Small intestine (tissue), 7 donors: ENCODE measurements at regions not wholly inside any gene's neighbourhood (a gene's known extent, or its start where the extent isn't known, plus 50 kb on each side); places are given as distances from the start of the nearest gene placed in this dataset.

Experiments
- DNase-seq, 2 donors: peaks; one replicate each; pipeline versions ENCODE4 v3.0.0 to v3.0.0-alpha.2; 2013
- FAIRE-seq: peaks from 2 replicates; lab custom pipeline; 2012; peaks lifted over from hg19 to GRCh38; lab: Jason Lieb, UNC
- H3K27ac ChIP-seq, 3 donors: one replicate each; pipeline ENCODE4 v1.5.1; 2013; ENCODE audit warnings: low read length in 2 of 3, mild to moderate bottlenecking in 2 of 3, control low read depth in 1 of 3, inconsistent platforms in 1 of 3, low read depth in 1 of 3, moderate library complexity in 1 of 3
- H3K27me3 ChIP-seq, 3 donors: one replicate each; pipeline ENCODE4 v1.6.1; 2013; ENCODE audit warnings: low read length in 3 of 3, inconsistent platforms in 1 of 3; ENCODE audit not compliant: control insufficient read depth in 3 of 3, insufficient read depth in 3 of 3
- H3K36me3 ChIP-seq, 3 donors: one replicate each; pipeline ENCODE4 v1.6.1; 2013; ENCODE audit warnings: low read length in 3 of 3, inconsistent platforms in 1 of 3, low read depth in 1 of 3, mild to moderate bottlenecking in 1 of 3, moderate library complexity in 1 of 3; ENCODE audit not compliant: control insufficient read depth in 3 of 3, insufficient read depth in 2 of 3
- H3K4me1 ChIP-seq, 3 donors: one replicate each; pipeline ENCODE4 v1.6.1; 2013; ENCODE audit warnings: low read length in 2 of 3, inconsistent platforms in 1 of 3, low read depth in 1 of 3, mild to moderate bottlenecking in 1 of 3, moderate library complexity in 1 of 3; ENCODE audit not compliant: control insufficient read depth in 3 of 3, insufficient read depth in 2 of 3
- H3K4me3 ChIP-seq, 3 donors: one replicate each; pipeline ENCODE4 v1.5.1; 2013; ENCODE audit warnings: low read length in 3 of 3, control low read depth in 1 of 3, inconsistent platforms in 1 of 3, low read depth in 1 of 3, mild to moderate bottlenecking in 1 of 3, moderate library complexity in 1 of 3
- H3K9me3 ChIP-seq, 2 donors: one replicate each; pipeline ENCODE4 v1.6.1; 2013; ENCODE audit warnings: low read depth in 1 of 2, low read length in 1 of 2; ENCODE audit not compliant: control insufficient read depth in 2 of 2, insufficient read depth in 1 of 2
- WGBS, 3 donors: extraction: QIAGEN DNeasy Blood & Tissue Kit; methylation state at CpG; one replicate each; pipeline ENCODE4 v1.1.7; 2013; 5-methylcytosine and 5-hydroxymethylcytosine counted together
- donor health status: healthy with polysubstance abuse.
- donor health status: control.
- donor health status: control.
- donor health status: Bipolar disorder and iron deficiency.
- donor health status: healthy.

DNA sequence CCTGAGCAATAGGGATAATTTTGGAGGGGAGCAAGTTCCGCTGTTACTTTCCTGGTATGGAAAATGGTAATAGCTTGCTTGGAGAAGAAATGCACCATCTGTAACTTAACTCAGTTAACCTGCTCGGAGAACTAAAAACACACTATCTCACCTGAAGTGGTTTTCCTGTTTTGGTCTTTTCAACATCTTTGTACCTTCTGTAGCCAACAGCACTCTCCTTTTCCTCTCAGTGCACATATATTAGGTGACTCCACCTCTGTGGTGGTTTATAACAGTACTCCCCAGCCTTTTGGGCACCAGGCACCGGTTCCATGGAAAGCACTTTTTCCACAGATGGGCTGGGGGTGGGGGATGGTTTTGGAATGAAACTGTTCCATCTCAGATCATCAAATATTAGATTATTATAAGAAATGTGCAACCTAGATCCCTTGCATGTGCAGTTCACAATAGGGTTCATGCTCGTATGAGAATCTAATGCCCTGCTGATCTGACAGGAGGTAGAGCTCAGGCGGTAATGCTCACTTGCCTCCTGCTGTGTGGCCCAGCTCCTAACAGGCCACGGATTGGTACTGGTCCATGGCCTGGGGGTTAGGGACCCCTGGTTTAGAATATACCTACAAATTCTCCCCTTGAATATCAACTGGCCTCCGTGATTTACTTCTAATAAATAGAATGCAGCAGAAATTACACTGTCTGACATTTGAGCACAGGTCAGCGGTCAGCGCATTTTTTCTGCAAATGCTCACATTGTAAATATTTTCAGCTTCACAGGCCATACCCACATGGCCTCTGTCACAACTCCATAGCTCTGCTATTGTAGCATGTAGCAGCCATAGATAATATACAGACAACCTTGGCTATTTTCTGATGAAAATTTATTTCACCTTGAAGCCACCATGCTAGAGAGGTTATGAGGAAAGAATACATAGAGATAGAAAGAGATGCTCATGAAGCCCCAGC, 83.8 kb upstream of the SUCLG2 start:
- H3K36me3 ChIP-seq, result no peaks in the 10 kb centered on the region
- no peak overlapping the region for H3K4me3 ChIP-seq
- FAIRE-seq, result no peak
- 88 to 96% (median 90%) methylated on average over 9 of the region's 9 CpGs for WGBS, 3 donors
- no peaks in the 10 kb centered on the region for H3K27me3 ChIP-seq
- no peak overlapping the region for H3K27ac ChIP-seq
- no peaks in the 10 kb centered on the region for H3K4me1 ChIP-seq
- peak in 1 of 2 donors; percentile 4 for DNase-seq
- peaks cover 0 to 3% of the 10 kb centered on the region in 2 donors for H3K9me3 ChIP-seq

DNA sequence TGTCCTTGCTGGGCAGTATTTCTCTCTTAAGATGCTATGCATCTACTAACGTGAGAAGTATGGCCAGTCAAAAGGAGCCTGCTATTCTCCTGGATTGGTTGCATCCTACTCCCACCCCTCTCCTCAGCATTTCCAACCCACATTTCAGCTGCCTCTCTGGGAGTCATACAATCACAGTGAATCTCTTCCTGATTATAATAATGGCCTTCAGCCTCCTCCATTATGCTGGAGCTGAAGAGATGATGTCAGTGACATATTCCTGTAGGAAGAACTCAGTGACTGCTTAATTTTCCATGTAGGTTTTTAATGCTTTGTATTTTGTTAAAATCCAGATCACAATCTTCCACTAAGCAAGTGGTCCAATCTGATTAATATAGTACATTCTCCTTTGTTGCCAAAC, 82.7 kb upstream of the SUCLG2 start:
- WGBS, 3 donors, result 80 to 92% (median 88%) methylated on average over 1 of the region's 1 CpG
- Histone ChIP-seq H3K27ac (no peak overlapping the region), H3K36me3 (no peaks in the 10 kb centered on the region), H3K27me3 (no peaks in the 10 kb centered on the region), H3K4me3 (no peak overlapping the region), H3K4me1 (no peaks in the 10 kb centered on the region), H3K9me3 (peaks cover 0 to 3% of the 10 kb centered on the region in 2 donors)
- DNase-seq, result no peak
- no peak for FAIRE-seq

DNA sequence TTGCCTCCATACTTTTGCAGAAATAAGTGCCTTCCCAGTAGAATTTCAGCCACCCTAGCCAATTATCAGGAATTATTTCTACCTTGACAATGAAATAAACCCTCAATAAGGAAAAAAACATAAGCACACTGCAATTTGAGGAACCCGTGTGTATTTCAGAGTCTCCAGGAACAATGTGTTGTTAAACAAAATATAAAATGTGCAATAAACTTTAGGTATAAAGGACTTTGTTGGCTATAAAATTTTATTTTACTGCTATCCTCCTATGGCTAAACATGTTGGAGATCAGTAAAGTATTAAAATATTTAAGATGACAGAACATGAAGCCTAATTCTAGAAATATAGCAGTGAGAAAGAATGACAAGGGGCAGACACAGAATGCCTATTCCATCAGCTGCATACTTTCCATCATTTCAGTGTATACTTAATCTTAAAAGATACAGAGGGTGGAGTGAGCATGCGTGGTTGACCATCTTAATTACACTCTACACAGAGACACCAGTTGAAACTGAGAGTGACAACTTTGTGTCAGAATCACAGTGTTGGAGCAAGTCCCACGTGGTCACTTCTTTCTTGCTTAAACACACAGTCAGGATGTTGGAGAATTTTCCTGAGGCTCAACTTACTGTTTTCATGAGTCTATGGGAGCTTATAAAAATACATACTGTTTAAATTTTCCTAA, 79.0 kb upstream of the SUCLG2 start:
- Histone ChIP-seq H3K4me1 (no peaks in the 10 kb centered on the region), H3K27me3 (no peaks in the 10 kb centered on the region), H3K9me3 (peaks cover 0 to 3% of the 10 kb centered on the region in 2 donors), H3K36me3 (peaks cover 0 to 2% (median 0%) of the 10 kb centered on the region in 3 donors), H3K27ac (no peak overlapping the region), H3K4me3 (no peak overlapping the region)
- DNase-seq, result no peak
- no peak for FAIRE-seq
- 62 to 67% (median 64%) methylated on average over 3 of the region's 3 CpGs for WGBS, 3 donors

DNA sequence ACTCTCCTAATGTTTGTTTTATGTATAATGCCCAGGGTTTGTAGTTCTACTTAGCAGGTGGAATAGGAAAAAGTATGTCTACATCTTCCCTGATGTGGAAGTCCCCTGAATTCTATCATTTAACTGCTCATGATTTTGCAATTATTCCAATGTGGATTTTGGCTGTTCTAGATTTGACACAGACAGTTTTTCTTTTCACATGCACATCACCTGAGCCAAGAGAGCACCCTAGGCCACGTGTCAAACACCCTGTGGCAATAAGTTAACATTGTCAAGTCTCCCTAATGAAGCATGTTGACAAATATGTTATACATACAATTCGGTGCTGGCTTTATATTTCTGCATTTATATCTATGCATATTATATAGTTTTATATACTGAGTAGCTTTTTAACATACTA, 70.0 kb upstream of the SUCLG2 start:
- no peaks in the 10 kb centered on the region for H3K4me1 ChIP-seq
- H3K9me3 ChIP-seq, result peaks cover 0 to 12% of the 10 kb centered on the region in 2 donors
- no peak overlapping the region for H3K27ac ChIP-seq
- DNase-seq (no peak), FAIRE-seq (no peak)
- WGBS, 3 donors, result 76 to 83% (median 78%) methylated on average over 2 of the region's 2 CpGs
- peaks cover 0 to 2% (median 0%) of the 10 kb centered on the region in 3 donors for H3K36me3 ChIP-seq
- H3K4me3 ChIP-seq, result no peak overlapping the region
- no peaks in the 10 kb centered on the region for H3K27me3 ChIP-seq

DNA sequence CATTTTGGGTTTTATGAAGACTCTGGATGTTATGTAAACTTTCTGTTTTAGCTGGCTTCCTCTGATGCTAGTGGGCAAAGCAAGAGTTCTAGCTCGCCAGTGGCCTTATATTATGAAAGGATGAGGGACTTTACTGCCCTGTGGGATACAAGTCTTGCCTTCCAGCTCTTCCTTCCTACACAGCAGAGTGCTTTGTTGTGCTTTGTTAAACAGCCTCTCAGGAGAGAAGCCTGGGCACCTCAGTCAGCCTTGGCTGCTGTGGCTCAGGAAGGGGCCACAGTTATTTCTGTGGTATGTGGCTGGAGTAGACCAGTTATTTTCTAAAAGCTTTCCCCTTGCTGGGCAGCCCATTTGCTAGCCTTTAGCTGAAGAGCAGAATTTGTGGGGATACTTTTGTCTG, 69.5 kb upstream of the SUCLG2 start:
- no peak overlapping the region for H3K4me3 ChIP-seq
- no peak for DNase-seq
- WGBS, 3 donors, result 81 to 95% (median 93%) methylated on average over 1 of the region's 1 CpG
- FAIRE-seq, result no peak
- peaks cover 0 to under 1% (median 0%) of the 10 kb centered on the region in 3 donors for H3K36me3 ChIP-seq
- no peaks in the 10 kb centered on the region for H3K27me3 ChIP-seq
- H3K9me3 ChIP-seq, result peaks cover 0 to 12% of the 10 kb centered on the region in 2 donors
- H3K4me1 ChIP-seq, result no peaks in the 10 kb centered on the region
- H3K27ac ChIP-seq, result no peak overlapping the region

DNA sequence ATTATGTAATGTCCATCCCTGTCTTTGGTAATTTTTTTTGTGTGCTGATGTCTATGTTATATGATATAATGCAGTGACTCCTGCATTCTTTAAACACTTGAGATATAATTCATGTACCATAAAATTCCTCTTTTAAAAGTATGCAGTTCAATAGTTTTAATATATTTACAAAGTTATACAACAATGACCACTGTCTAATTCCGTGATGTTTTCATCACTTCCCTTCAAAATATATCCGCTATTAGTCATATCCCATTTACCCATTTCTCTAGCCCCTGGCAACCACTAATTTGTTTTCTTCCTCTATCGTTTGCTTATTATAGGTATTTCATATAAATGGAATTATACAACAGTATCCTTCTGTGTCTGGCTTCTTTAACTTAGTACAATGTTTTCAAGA, 64.9 kb upstream of the SUCLG2 start:
- FAIRE-seq (no peak), DNase-seq (no peak)
- Histone ChIP-seq H3K27ac (no peak overlapping the region), H3K4me3 (no peak overlapping the region), H3K9me3 (peaks cover 0 to 5% of the 10 kb centered on the region in 2 donors), H3K36me3 (no peaks in the 10 kb centered on the region), H3K4me1 (no peaks in the 10 kb centered on the region), H3K27me3 (no peaks in the 10 kb centered on the region)
- 90 to 93% (median 92%) methylated on average over 3 of the region's 3 CpGs for WGBS, 3 donors

DNA sequence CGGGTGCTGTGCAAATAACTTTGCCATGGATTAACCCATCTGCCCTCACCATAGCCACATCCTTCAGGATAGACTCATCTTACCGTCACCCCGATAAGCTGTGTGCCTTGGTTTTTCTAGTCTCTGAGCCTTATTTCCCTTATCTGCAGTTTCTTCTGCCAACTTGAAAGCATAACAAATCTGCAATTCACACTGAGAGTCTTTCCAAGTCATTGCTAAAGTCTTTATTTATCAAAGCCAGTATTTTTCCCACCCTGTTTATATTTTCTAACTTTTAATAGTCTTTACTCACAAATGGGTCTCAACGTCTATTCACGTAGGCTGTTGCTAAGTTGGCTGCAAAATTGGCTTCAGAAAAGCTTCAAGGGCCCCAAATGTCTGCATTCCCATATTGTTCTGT, 61.6 kb upstream of the SUCLG2 start:
- Histone ChIP-seq H3K27me3 (no peaks in the 10 kb centered on the region), H3K9me3 (no peaks in the 10 kb centered on the region), H3K36me3 (no peaks in the 10 kb centered on the region), H3K4me1 (no peaks in the 10 kb centered on the region), H3K4me3 (no peak overlapping the region), H3K27ac (no peak overlapping the region)
- FAIRE-seq, result no peak
- no peak for DNase-seq
- 80 to 96% (median 94%) methylated on average over 5 of the region's 5 CpGs for WGBS, 3 donors

DNA sequence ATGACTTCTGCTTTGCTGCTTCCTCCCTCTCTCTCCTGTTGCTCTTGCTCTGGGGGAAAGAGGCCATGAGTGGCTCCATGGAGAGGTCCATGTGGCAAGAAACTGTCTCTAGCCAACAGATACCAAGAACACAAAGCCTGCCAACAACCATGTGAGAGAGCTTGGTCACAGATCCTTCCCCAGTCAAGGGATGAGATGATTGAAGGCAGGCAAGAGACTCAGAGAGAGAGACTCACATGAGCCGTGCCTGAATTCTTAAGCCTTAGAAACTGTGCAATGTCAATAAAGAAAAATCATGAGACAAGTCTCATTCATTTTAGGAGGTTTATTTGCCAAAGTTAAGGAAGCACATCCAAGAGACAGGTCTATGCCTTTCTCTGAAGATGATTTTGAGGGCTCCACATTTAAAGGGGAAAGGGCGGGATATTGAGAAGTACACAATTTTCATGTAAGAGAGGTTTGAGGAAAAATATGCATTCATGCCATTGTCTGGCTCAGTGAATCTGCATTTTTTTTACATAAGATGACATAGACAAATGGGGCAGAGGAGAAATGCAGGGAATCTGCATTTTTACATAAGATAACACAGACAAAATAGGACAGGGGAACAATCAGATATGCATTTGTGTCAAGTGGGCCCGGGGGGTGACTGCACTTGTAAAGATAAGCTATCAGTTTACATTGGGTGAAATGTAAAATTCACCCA, 59.5 kb upstream of the SUCLG2 start:
- Histone ChIP-seq H3K4me3 (no peak overlapping the region), H3K4me1 (no peaks in the 10 kb centered on the region), H3K27ac (no peak overlapping the region), H3K9me3 (no peaks in the 10 kb centered on the region), H3K36me3 (no peaks in the 10 kb centered on the region), H3K27me3 (no peaks in the 10 kb centered on the region)
- WGBS, 3 donors, result 77 to 79% (median 79%) methylated on average over 3 of the region's 3 CpGs
- FAIRE-seq (no peak), DNase-seq (no peak)
